ENCODE measurements at regions not wholly inside any gene's neighbourhood (a gene's known extent, or its start where the extent isn't known, plus 50 kb on each side); places are given as distances from the start of the nearest gene placed in this dataset.

GRCh38 chr13:22077205-22077683, 406.4 kb downstream of the FGF9 start:
- TF ChIP-seq CTCF (IDR thresholded peaks at IDR 0.05; ENCODE audit: borderline replicate concordance, insufficient read depth, low read depth, low read length): no peak

GRCh38 chr13:22077764-22078163, 406.9 kb downstream of the FGF9 start:
- TF ChIP-seq CTCF (IDR thresholded peaks at IDR 0.05; ENCODE audit: borderline replicate concordance, insufficient read depth, low read depth, low read length): no peak
- H3K4me3 ChIP-seq (ENCODE audit: low read depth, low read length): no peak overlapping the region

More at GRCh38 chr13:22077205-22077683, 406.4 kb downstream of the FGF9 start:
- H3K4me3 ChIP-seq (ENCODE audit: low read depth, low read length): no peak overlapping the region

- no peak for TF ChIP-seq CTCF (IDR thresholded peaks at IDR 0.05; ENCODE audit: borderline replicate concordance, insufficient read depth, low read depth, low read length)
Measured at GRCh38 chr13:22079961-22080360, 409.1 kb downstream of the FGF9 start.

GRCh38 chr13:22080832-22081231, 410.0 kb downstream of the FGF9 start:
- no peak overlapping the region for H3K4me3 ChIP-seq (ENCODE audit: low read depth, low read length)
- TF ChIP-seq CTCF (IDR thresholded peaks at IDR 0.05; ENCODE audit: borderline replicate concordance, insufficient read depth, low read depth, low read length): no peak

More at GRCh38 chr13:22079961-22080360, 409.1 kb downstream of the FGF9 start:
- no peak overlapping the region for H3K4me3 ChIP-seq (ENCODE audit: low read depth, low read length)

- H3K4me3 ChIP-seq (ENCODE audit: low read depth, low read length): no peak overlapping the region
- no peak for TF ChIP-seq CTCF (IDR thresholded peaks at IDR 0.05; ENCODE audit: borderline replicate concordance, insufficient read depth, low read depth, low read length)
Measured at GRCh38 chr13:22081430-22081829, 410.6 kb downstream of the FGF9 start.

- TF ChIP-seq CTCF (IDR thresholded peaks at IDR 0.05; ENCODE audit: borderline replicate concordance, insufficient read depth, low read depth, low read length): no peak
- no peak overlapping the region for H3K4me3 ChIP-seq (ENCODE audit: low read depth, low read length)
Measured at GRCh38 chr13:22082030-22082429, 411.2 kb downstream of the FGF9 start.

- H3K4me3 ChIP-seq (ENCODE audit: low read depth, low read length): no peak overlapping the region
- no peak for TF ChIP-seq CTCF (IDR thresholded peaks at IDR 0.05; ENCODE audit: borderline replicate concordance, insufficient read depth, low read depth, low read length)
Measured at GRCh38 chr13:22082437-22083100, 411.7 kb downstream of the FGF9 start.

All from GM12875 (cell line).